ENCODE measurements at regions not wholly inside any gene's neighbourhood (a gene's known extent, or its start where the extent isn't known, plus 50 kb on each side); places are given as distances from the start of the nearest gene placed in this dataset.

GRCh38 chr14:87696485-87696884 is 296.5 kb downstream of the GALC start:
- Histone ChIP-seq H3K9ac (ENCODE audit: low read depth in 1 of 2, low read length in 2 of 2) (no peak overlapping the region), H3K4me1 (ENCODE audit: control insufficient read depth in 4 of 4, insufficient read depth in 4 of 4, low read length in 3 of 4) (no peaks in the 10 kb centered on the region), H3K9me3 (ENCODE audit: control insufficient read depth in 4 of 4, low read length in 3 of 4) (no peaks in the 10 kb centered on the region), H3K27ac (ENCODE audit: low read depth in 1 of 2, low read length in 2 of 2) (no peak overlapping the region), H3K36me3 (ENCODE audit: control insufficient read depth in 4 of 4, insufficient read depth in 3 of 4, low read depth in 1 of 4, low read length in 3 of 4) (no peaks in the 10 kb centered on the region), H3K27me3 (ENCODE audit: control insufficient read depth in 4 of 4, insufficient read depth in 4 of 4, low read length in 3 of 4) (no peaks in the 10 kb centered on the region), H3K4me3 (ENCODE audit: low read depth in 1 of 3, low read length in 3 of 3) (no peak overlapping the region)
- 52% methylated on average over 1 of the region's 1 CpG for WGBS
- no peak for DNase-seq (ENCODE audit: low spot score)
- no peak for TF ChIP-seq RAD21 (IDR thresholded peaks at IDR 0.05)
- no peak for TF ChIP-seq FOXA1 (IDR thresholded peaks at IDR 0.05)
- no peak for TF ChIP-seq NR2F2 (IDR thresholded peaks at IDR 0.05)
- no peak for TF ChIP-seq HNF4G (IDR thresholded peaks at IDR 0.05)
- TF ChIP-seq ZBTB33 (IDR thresholded peaks at IDR 0.05), result no peak
- no peak for TF ChIP-seq EGR1 (IDR thresholded peaks at IDR 0.05; ENCODE audit: low read depth in 2 of 2)
- TF ChIP-seq HNF4A (conservative IDR thresholded peaks at IDR 0.05), result no peak
- no peak for TF ChIP-seq FOXA2 (IDR thresholded peaks at IDR 0.05)
- no peak for TF ChIP-seq JUND (IDR thresholded peaks at IDR 0.05)
- no peak for TF ChIP-seq REST (IDR thresholded peaks at IDR 0.05)
- no peak for TF ChIP-seq MAX (IDR thresholded peaks at IDR 0.05)
- no peak for TF ChIP-seq YY1 (IDR thresholded peaks at IDR 0.05)
- TF ChIP-seq CTCF (IDR thresholded peaks at IDR 0.05; ENCODE audit: low read depth, low read length, missing input control), result no peak
- TF ChIP-seq TAF1 (conservative IDR thresholded peaks at IDR 0.05), result no peak
- no peak for TF ChIP-seq ATF3 (IDR thresholded peaks at IDR 0.05)
